WTC11 (cell line): ENCODE measurements at regions not wholly inside any gene's neighbourhood (a gene's known extent, or its start where the extent isn't known, plus 50 kb on each side); places are given as distances from the start of the nearest gene placed in this dataset.

ENCODE experiments used
- CTCF ChIP-seq: fragments of 200-600 bp; IDR thresholded peaks from 2 replicates; pipeline ENCODE4 v1.8.0; 2022; ENCODE audit warnings: antibody characterized with exemption
- ESRRA ChIP-seq: sonication (generic); formaldehyde crosslinking; IDR thresholded peaks from 2 replicates; pipeline ENCODE4 v1.8.1; 2022; ENCODE audit warnings: mild to moderate bottlenecking, missing genetic modification reagents, borderline replicate concordance
- GABPB1 ChIP-seq: sonication (generic); formaldehyde crosslinking; IDR thresholded peaks from 2 replicates; pipeline ENCODE4 v1.8.1; 2023; ENCODE audit warnings: mild to moderate bottlenecking, missing genetic modification reagents
- MYBL2 ChIP-seq: sonication (generic); formaldehyde crosslinking; IDR thresholded peaks from 2 replicates; pipeline ENCODE4 v1.8.1; 2023; ENCODE audit warnings: mild to moderate bottlenecking, moderate library complexity, missing genetic modification reagents
- RELA ChIP-seq: sonication (generic); formaldehyde crosslinking; IDR thresholded peaks from 2 replicates; pipeline ENCODE4 v1.8.1; 2022; ENCODE audit warnings: missing genetic modification reagents, mild to moderate bottlenecking, borderline replicate concordance
- RORB ChIP-seq: fragments of 250-450 bp; sonication (Bioruptor Pico); IDR thresholded peaks from 2 replicates; pipeline ENCODE4 v1.9.0; 2021; ENCODE audit warnings: mild to moderate bottlenecking
- ZBTB43 ChIP-seq: sonication (generic); formaldehyde crosslinking; IDR thresholded peaks from 2 replicates; pipeline ENCODE4 v1.8.1; 2023; ENCODE audit warnings: mild to moderate bottlenecking, missing genetic modification reagents
- ZNF317 ChIP-seq: sonication (generic); formaldehyde crosslinking; IDR thresholded peaks from 2 replicates; pipeline ENCODE4 v1.8.1; 2023; ENCODE audit warnings: low read depth, mild to moderate bottlenecking, moderate library complexity, missing genetic modification reagents, borderline replicate concordance

GRCh38 chr7:127474457-127474856 is 81.9 kb upstream of the ZNF800 start:
- TF ChIP-seq CTCF (no peak), ZBTB43 (CRISPR knock-in tag) (no peak), MYBL2 (CRISPR knock-in tag) (no peak), RELA (no peak), ESRRA (CRISPR knock-in tag) (no peak), ZNF317 (no peak), RORB (CRISPR knock-in tag) (no peak), GABPB1 (CRISPR knock-in tag) (no peak)
